Effector memory CD8-positive, alpha-beta T cell (primary cell): ENCODE measurements at regions not wholly inside any gene's neighbourhood (a gene's known extent, or its start where the extent isn't known, plus 50 kb on each side); places are given as distances from the start of the nearest gene placed in this dataset.
"Not testable (repeated sequence)": the region's sequence is repeated elsewhere in the genome, so short reads cannot be mapped to it uniquely, and the experiment has no call there.

ENCODE experiments used
- ATAC-seq: fragments of 150-1000 bp; cut with Tn5 transposase; replicated peaks from 2 replicates; pipeline ENCODE4 v1.10.0; 2021; ENCODE audit warnings: mild to moderate bottlenecking, moderate library complexity
- DNase-seq, 3 experiments: peaks; one replicate each; pipeline ENCODE4 v3.0.0; 2021
- H3K27ac Mint-ChIP-seq, 2 donors: one replicate each; pipeline ENCODE4 v1.8.0; 2022; ENCODE audit warnings: mild to moderate bottlenecking in 2 of 2, mixed read lengths in 2 of 2, moderate library complexity in 2 of 2
- H3K27me3 Mint-ChIP-seq, 2 donors: one replicate each; pipeline ENCODE4 v1.8.0; 2022; ENCODE audit warnings: mixed read lengths in 2 of 2
- H3K36me3 Mint-ChIP-seq: one replicate; pipeline ENCODE4 v1.8.0; 2022; ENCODE audit warnings: mild to moderate bottlenecking, moderate library complexity, mixed read lengths; ENCODE audit not compliant: insufficient read depth
- H3K4me1 Mint-ChIP-seq, 2 donors: one replicate each; pipeline ENCODE4 v1.8.0; 2022; ENCODE audit warnings: low read depth in 2 of 2, mixed read lengths in 2 of 2
- H3K4me3 Mint-ChIP-seq, 2 donors: one replicate each; pipeline ENCODE4 v1.8.0; 2022; ENCODE audit warnings: mild to moderate bottlenecking in 2 of 2, mixed read lengths in 2 of 2, moderate library complexity in 2 of 2
- H3K9me3 Mint-ChIP-seq, 2 donors: one replicate each; pipeline ENCODE4 v1.8.0; 2022; ENCODE audit warnings: mixed read lengths in 2 of 2

GRCh38 chr3:187521546-187521945, 148.6 kb downstream of the SST start:
- ATAC-seq (no peak), DNase-seq (no peak)
- H3K27ac Mint-ChIP-seq = no peak overlapping the region
- no peaks in the 10 kb centered on the region for H3K9me3 Mint-ChIP-seq
- peaks cover 0 to 23% of the 10 kb centered on the region in 2 donors for H3K27me3 Mint-ChIP-seq
- H3K36me3 Mint-ChIP-seq = no peaks in the 10 kb centered on the region
- no peaks in the 10 kb centered on the region for H3K4me1 Mint-ChIP-seq
- H3K4me3 Mint-ChIP-seq = no peak overlapping the region

GRCh38 chr3:187520027-187520945, 149.9 kb downstream of the SST start:
- DNase-seq (no peak), ATAC-seq (no peak)
- Mint-ChIP-seq H3K27ac (no peak overlapping the region), H3K36me3 (no peaks in the 10 kb centered on the region), H3K4me3 (no peak overlapping the region), H3K27me3 (peaks cover 0 to 25% of the 10 kb centered on the region in 2 donors), H3K9me3 (no peaks in the 10 kb centered on the region), H3K4me1 (no peaks in the 10 kb centered on the region)

GRCh38 chr3:187519428-187519890, 150.7 kb downstream of the SST start:
- Mint-ChIP-seq H3K36me3 (no peaks in the 10 kb centered on the region), H3K4me1 (no peaks in the 10 kb centered on the region), H3K27me3 (peaks cover 0 to 28% of the 10 kb centered on the region in 2 donors), H3K27ac (no peak overlapping the region), H3K4me3 (no peak overlapping the region), H3K9me3 (no peaks in the 10 kb centered on the region)
- no peak for DNase-seq
- no peak for ATAC-seq

- no peaks in the 10 kb centered on the region for H3K36me3 Mint-ChIP-seq
- no peak overlapping the region for H3K4me3 Mint-ChIP-seq
- H3K4me1 Mint-ChIP-seq = no peaks in the 10 kb centered on the region
- no peaks in the 10 kb centered on the region for H3K9me3 Mint-ChIP-seq
- ATAC-seq = no peak
- H3K27me3 Mint-ChIP-seq = peaks cover 0 to 34% of the 10 kb centered on the region in 2 donors
- no peak overlapping the region for H3K27ac Mint-ChIP-seq
- no peak for DNase-seq
Observed at GRCh38 chr3:187518616-187519015, 150.4 kb downstream of the RTP4 start.

- peaks cover 0 to 34% of the 10 kb centered on the region in 2 donors for H3K27me3 Mint-ChIP-seq
- H3K9me3 Mint-ChIP-seq = no peaks in the 10 kb centered on the region
- H3K27ac Mint-ChIP-seq = no peak overlapping the region
- DNase-seq (no peak), ATAC-seq (no peak)
- H3K4me1 Mint-ChIP-seq = no peaks in the 10 kb centered on the region
- H3K36me3 Mint-ChIP-seq = no peaks in the 10 kb centered on the region
- no peak overlapping the region for H3K4me3 Mint-ChIP-seq
Observed at GRCh38 chr3:187518207-187518606, 150.0 kb downstream of the RTP4 start.

GRCh38 chr3:187516446-187517185, 148.4 kb downstream of the RTP4 start:
- ATAC-seq (no peak), DNase-seq (no peak)
- Mint-ChIP-seq H3K27me3 (peaks cover 0 to 34% of the 10 kb centered on the region in 2 donors), H3K36me3 (no peaks in the 10 kb centered on the region), H3K4me3 (no peak overlapping the region), H3K9me3 (peaks cover 0 to 5% of the 10 kb centered on the region in 2 donors), H3K27ac (no peak overlapping the region), H3K4me1 (no peaks in the 10 kb centered on the region)

- Mint-ChIP-seq H3K36me3 (no peaks in the 10 kb centered on the region), H3K27me3 (peaks cover 34 to 44% of the 10 kb centered on the region in 2 donors), H3K4me3 (no peak overlapping the region), H3K27ac (no peak overlapping the region), H3K9me3 (peaks cover 0 to 5% of the 10 kb centered on the region in 2 donors), H3K4me1 (no peaks in the 10 kb centered on the region)
- ATAC-seq (no peak), DNase-seq (no peak)
Observed at GRCh38 chr3:187507905-187508304, 139.7 kb downstream of the RTP4 start.

- Mint-ChIP-seq H3K27ac (no peak overlapping the region), H3K27me3 (peaks cover 34 to 50% of the 10 kb centered on the region in 2 donors), H3K4me3 (no peak overlapping the region), H3K4me1 (no peaks in the 10 kb centered on the region), H3K9me3 (peaks cover 0 to 2% of the 10 kb centered on the region in 2 donors), H3K36me3 (no peaks in the 10 kb centered on the region)
- DNase-seq = no peak
- ATAC-seq = no peak
Observed at GRCh38 chr3:187507266-187507665, 139.1 kb downstream of the RTP4 start.

- ATAC-seq (no peak), DNase-seq (no peak)
- Mint-ChIP-seq H3K27me3 (peaks cover 39 to 59% of the 10 kb centered on the region in 2 donors), H3K9me3 (no peaks in the 10 kb centered on the region), H3K4me1 (no peaks in the 10 kb centered on the region), H3K36me3 (no peaks in the 10 kb centered on the region), H3K4me3 (no peak overlapping the region), H3K27ac (no peak overlapping the region)
Observed at GRCh38 chr3:187504435-187504834, 136.2 kb downstream of the RTP4 start.

GRCh38 chr3:187498211-187498724, 130.1 kb downstream of the RTP4 start:
- Mint-ChIP-seq H3K27ac (no peak overlapping the region), H3K36me3 (no peaks in the 10 kb centered on the region), H3K4me1 (no peaks in the 10 kb centered on the region), H3K9me3 (no peaks in the 10 kb centered on the region), H3K4me3 (no peak overlapping the region), H3K27me3 (peaks cover 38 to 41% of the 10 kb centered on the region in 2 donors)
- ATAC-seq (no peak), DNase-seq (no peak)

- no peaks in the 10 kb centered on the region for H3K4me1 Mint-ChIP-seq
Observed at GRCh38 chr3:187497052-187497451, 128.9 kb downstream of the RTP4 start.

GRCh38 chr3:187494056-187494455, 125.9 kb downstream of the RTP4 start:
- H3K27me3 Mint-ChIP-seq = peaks cover 46 to 57% of the 10 kb centered on the region in 2 donors
- H3K4me3 Mint-ChIP-seq, H3K36me3 Mint-ChIP-seq, DNase-seq, H3K27ac Mint-ChIP-seq, H3K9me3 Mint-ChIP-seq, ATAC-seq, H3K4me1 Mint-ChIP-seq: not testable (repeated sequence)

More at GRCh38 chr3:187497052-187497451, 128.9 kb downstream of the RTP4 start:
- H3K27ac Mint-ChIP-seq = no peak overlapping the region
- DNase-seq (no peak), ATAC-seq (no peak)
- H3K9me3 Mint-ChIP-seq = no peaks in the 10 kb centered on the region
- H3K27me3 Mint-ChIP-seq = peaks cover 46 to 48% of the 10 kb centered on the region in 2 donors
- H3K4me3 Mint-ChIP-seq = no peak overlapping the region
- H3K36me3 Mint-ChIP-seq = no peaks in the 10 kb centered on the region

- peaks cover 42 to 69% of the 10 kb centered on the region in 2 donors for H3K27me3 Mint-ChIP-seq
- H3K4me3 Mint-ChIP-seq = no peak overlapping the region
- no peaks in the 10 kb centered on the region for H3K36me3 Mint-ChIP-seq
- no peak overlapping the region for H3K27ac Mint-ChIP-seq
- no peaks in the 10 kb centered on the region for H3K9me3 Mint-ChIP-seq
- no peak for DNase-seq
- no peak for ATAC-seq
- H3K4me1 Mint-ChIP-seq = no peaks in the 10 kb centered on the region
Observed at GRCh38 chr3:187491371-187491770, 123.2 kb downstream of the RTP4 start.
